Dermis blood vessel endothelial cell (primary cell): ENCODE measurements at regions not wholly inside any gene's neighbourhood (a gene's known extent, or its start where the extent isn't known, plus 50 kb on each side); places are given as distances from the start of the nearest gene placed in this dataset.

Experiments used
- DNase-seq: peaks from one replicate; pipeline ENCODE4 v3.0.0; 2010

GRCh38 chr13:74335370-74335769 lies 201.2 kb upstream of the KLF12 start:
- no peak for DNase-seq

DNA sequence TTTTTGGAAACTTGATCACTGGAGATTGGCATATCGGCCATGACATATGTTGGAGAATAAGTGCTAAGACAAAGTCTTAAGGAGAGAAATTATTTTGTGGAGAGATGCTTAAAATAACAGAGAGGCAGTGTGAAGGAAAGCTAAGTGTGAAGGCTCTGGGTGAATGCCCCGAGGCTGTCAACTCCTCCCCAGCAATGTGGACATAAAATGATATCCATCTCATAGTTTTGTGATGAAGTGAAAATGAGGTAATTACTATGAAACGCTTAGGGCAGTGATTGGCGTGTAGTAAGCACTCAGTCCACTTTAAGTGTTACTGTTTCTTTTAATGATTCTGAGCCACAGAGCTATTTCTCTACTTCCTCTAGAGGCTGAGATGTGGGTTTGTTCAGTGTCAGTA lies 195.8 kb upstream of the KLF12 start:
- DNase-seq: no peak

DNA sequence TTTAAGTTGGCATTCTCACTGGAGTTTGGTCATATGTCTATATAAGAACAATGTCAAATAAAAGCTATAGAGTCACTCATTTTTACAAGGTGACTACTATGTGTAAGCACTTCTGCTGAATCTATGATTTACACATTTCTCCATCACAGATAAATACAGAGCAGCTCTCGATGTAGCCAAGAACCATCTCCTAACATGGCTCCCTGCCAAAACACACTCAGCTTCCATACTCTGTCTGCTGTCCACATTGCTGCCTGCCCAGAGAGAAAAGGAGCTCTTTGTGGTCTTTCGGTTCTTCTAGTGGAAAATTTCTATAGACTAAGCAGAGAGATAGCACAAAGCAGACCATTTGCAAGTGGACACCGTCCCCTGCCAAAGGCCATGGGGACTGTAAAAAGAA lies 190.9 kb upstream of the KLF12 start:
- DNase-seq: peak; percentile 32

DNA sequence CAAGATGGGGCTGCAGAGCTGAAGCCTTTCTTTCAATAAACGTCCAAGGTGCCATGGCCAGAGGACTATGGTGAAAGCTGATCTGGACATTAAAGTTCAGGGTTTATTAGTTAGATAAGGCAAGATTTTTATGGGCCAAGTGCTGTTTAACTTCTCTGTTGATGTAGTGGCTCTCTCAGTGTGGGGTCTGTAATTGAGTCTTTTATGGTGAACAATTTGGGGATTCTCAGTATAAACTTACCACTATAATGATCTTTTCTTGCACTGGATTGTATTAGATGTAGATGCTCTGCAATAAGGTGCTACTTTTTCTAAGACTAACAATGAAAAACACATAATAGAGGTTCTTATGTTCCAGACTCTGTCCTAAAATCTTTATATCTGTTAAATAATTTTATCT lies 190.1 kb upstream of the KLF12 start:
- no peak for DNase-seq

- no peak for DNase-seq
Measured at GRCh38 chr13:74322562-74322961, 188.4 kb upstream of the KLF12 start.

GRCh38 chr13:74320282-74320681 lies 186.1 kb upstream of the KLF12 start:
- no peak for DNase-seq

GRCh38 chr13:74316547-74316946 lies 182.3 kb upstream of the KLF12 start:
- no peak for DNase-seq

- DNase-seq: peak; percentile 6
Measured at GRCh38 chr13:74306496-74306895, 172.3 kb upstream of the KLF12 start.

DNA sequence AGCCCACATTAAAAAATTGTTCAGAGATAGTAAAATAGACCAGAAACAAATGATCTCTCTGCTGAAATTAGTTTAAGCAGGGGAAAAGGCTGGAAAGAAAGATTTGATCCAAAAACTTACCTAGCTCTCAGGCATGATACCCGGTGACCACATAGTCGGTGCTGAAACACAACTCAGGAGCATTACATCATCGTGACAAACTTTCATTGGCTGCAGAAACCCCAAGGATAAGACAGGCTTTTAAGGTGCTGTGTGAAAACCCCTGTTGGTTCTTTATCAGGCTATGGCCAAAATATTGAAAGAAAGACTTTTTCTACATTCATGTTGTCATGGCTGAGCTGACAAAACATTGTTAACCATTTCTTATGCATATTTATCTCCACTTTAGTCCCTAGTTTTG lies 171.7 kb upstream of the KLF12 start:
- no peak for DNase-seq

DNA sequence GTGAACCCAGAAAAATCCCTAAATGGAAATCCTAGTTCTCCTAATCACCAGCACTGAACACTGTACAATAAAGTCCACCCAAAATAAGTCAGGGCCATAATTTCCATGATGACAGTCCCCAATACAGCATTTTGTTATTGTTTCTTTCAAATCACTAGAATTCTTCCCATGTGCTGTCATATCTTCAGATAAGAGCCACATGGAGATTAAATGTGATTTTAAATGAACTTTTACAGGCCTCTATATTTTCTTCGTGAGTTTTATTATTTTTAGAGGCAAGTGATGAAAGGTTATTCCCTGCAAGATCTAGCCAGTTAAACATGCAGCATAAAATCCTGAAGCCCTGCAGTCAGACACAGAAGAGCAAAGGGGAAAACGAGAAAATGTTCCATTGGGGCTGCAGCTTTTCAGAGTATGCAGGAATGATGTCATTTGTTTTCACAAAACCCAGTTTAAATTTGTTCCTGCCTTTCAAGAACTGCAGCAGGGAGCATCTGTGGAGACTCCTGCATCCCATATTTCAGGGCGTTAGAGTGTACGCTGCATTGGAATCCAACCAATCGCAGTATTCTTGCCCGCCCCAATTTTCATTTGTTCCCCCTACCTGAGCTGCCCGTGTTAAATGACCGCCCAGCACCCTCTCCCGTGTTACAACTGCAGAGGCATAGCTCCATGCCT lies 167.2 kb upstream of the KLF12 start:
- no peak for DNase-seq

- DNase-seq: no peak
Measured at GRCh38 chr13:74300162-74300561, 166.0 kb upstream of the KLF12 start.

DNA sequence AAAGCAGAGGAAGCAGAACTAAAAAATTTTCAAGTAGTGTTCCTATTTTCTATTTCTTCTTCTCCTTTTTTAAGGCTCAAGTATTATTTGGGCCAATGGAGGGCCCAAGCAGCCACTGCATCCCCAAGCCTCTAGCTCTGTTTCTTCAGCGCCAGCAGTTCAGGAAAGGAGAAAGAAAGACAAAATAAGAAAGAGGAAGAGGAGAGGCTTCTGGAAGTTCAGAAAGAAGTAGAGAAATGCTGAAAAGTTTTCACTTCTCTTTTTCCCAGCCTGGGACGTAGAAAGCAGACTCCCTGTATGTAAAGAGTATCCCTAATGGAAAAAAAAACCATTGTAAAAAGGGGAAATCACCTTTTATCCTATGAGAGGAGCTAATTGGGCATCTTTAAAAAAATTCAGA lies 165.5 kb upstream of the KLF12 start:
- DNase-seq: no peak

- no peak for DNase-seq
Measured at GRCh38 chr13:74298923-74299322, 164.7 kb upstream of the KLF12 start.

GRCh38 chr13:74289861-74290773 lies 155.9 kb upstream of the KLF12 start:
- peak; percentile 20 for DNase-seq

GRCh38 chr13:74289107-74289506 lies 154.9 kb upstream of the KLF12 start:
- no peak for DNase-seq

DNA sequence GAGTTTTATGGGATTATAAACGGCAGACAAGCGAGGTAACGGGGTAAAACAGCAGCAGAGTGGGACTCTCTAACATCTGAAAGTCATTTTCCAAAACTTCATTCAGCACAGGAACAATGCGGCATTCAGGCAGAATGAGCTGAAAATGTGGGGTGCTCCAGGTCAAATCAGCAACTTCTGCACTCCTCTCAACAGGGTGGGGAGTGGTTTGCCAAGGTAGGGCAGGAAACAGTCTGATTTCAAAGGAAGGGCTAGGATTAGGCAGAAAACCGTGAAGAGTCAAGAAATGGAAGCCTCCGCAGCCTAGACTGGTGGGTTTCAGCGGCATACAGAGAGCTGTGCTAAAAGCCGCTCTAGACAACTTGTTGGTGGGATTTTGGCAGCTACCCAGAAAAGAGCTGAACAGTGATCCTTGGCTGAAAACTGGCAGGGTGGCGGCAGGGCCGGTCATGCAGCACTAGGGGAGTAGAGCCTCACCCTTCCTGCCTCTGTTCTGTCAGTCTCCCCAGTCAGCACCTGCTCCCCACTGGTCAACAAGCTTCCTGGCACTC lies 154.2 kb upstream of the KLF12 start:
- DNase-seq: peak; percentile 32

- peak; percentile 74 for DNase-seq
Measured at GRCh38 chr13:74287724-74288169, 153.5 kb upstream of the KLF12 start.

- DNase-seq: no peak
Measured at GRCh38 chr13:74280795-74281490, 146.7 kb upstream of the KLF12 start.

DNA sequence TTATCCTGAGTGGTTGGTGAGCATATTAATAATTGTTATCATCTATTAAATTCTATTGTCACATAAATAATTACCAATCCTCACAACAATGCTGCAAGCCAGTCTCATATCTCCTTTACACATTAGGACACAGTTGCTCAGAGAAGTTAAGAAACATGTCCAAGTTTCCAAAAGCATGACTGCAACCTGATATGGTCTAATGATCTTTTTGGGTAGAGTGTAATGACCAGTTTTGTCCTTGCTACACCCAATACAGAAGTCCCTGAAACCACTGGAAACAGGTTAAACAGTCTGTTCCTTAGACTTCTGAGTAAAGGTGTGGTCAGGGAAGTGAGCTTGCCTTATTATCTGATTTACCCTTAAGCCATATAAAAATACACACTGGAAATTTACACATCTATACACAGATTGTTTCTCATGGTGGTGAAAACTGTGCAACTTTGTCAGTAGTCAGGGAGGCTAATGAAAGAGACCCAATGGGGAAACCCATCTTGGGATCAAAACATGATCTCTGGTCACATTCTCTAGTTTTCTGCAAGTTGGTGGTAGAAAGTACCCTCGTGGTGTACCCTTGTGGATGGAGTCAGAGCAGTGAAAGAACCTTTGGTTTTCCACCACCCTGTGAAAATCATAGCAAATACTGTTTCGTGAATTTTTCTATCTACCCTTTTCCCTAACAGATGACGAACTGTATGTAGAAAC lies 146.0 kb upstream of the KLF12 start:
- no peak for DNase-seq

- no peak for DNase-seq
Measured at GRCh38 chr13:74278901-74279300, 144.7 kb upstream of the KLF12 start.

DNA sequence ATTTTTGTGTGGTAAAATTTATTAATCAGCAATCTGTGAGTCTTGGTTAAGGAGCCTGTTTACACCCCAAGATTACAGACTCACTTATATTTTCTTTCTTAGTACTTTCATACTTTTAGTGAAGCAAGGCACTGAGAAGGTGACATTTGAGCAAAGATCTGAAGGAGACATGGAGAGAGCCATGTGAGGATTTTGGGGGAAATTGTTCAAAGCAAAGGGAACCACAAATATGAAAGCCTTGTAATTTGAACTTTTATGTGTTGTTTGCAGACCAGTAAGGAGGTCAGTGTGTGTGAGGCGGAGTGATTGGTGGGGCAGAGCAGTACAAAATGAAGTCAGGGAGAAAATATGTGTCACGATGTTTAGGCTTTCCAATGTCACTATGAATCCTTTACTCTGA lies 140.7 kb upstream of the KLF12 start:
- DNase-seq: no peak

DNA sequence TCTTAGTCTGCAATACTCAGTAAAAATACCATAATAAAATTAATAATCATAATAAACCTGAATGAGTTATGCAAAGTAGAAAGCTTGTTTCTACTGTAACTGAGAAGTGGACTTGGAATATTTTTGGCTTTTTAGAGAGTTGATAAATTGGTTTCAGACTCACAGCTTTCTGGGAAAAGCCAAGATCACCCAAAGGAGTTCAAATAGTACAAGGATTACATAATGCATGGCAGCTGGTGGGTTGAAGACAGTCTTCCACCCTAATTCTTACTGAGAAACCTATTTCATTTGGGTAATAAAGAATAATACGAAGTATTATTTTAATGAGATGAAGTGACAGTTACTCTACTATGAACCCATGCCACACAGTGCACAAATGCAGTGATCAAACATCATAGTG lies 139.4 kb upstream of the KLF12 start:
- no peak for DNase-seq

GRCh38 chr13:74272826-74273225 lies 138.6 kb upstream of the KLF12 start:
- DNase-seq: no peak
